ENCODE measurements at regions not wholly inside any gene's neighbourhood (a gene's known extent, or its start where the extent isn't known, plus 50 kb on each side); places are given as distances from the start of the nearest gene placed in this dataset.

DNA sequence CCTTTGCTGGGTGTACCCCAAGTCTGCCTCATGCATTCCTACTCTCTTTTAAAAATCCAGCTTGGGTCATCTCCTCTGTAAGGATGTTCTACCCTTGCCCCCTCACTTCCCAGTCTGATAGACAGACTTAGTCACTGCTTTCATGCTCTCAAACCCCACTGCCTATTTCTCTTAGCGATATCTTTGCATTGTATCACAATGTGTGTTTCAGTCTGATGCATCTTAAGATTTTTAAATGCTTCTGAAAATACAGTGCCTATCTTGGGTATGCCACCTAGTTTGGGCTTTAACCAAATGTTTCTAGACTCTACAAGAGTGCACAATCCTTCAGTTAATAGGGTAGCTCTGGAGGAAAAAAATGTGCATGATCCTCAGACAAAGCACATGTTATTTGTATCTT lies 97.8 kb downstream of the SNX18 start:
- no peaks in the 10 kb centered on the region for H3K9me3 Mint-ChIP-seq
- ATAC-seq (no peak), DNase-seq (ENCODE audit: low spot score) (no peak)
- H3K4me1 Mint-ChIP-seq (ENCODE audit: low read depth in 2 of 2): peaks cover 34 to 40% of the 10 kb centered on the region in 2 donors
- no peak overlapping the region for H3K4me3 Mint-ChIP-seq
- peaks cover 7% of the 10 kb centered on the region for H3K36me3 Mint-ChIP-seq
- no peak overlapping the region for H3K27ac Mint-ChIP-seq
- no peaks in the 10 kb centered on the region for H3K27me3 Mint-ChIP-seq

- peaks cover 7% of the 10 kb centered on the region for H3K36me3 Mint-ChIP-seq
- H3K27ac Mint-ChIP-seq: peak overlapping the region in 1 of 2 donors; percentile 9
- H3K27me3 Mint-ChIP-seq: no peaks in the 10 kb centered on the region
- H3K4me3 Mint-ChIP-seq: no peak overlapping the region
- DNase-seq (ENCODE audit: low spot score) (no peak), ATAC-seq (no peak)
- H3K9me3 Mint-ChIP-seq: peaks cover 6% of the 10 kb centered on the region
- peaks cover 33 to 35% of the 10 kb centered on the region in 2 donors for H3K4me1 Mint-ChIP-seq (ENCODE audit: low read depth in 2 of 2)
These were observed 95.2 kb downstream of the SNX18 start for GRCh38 chr5:54612711-54613110.

DNA sequence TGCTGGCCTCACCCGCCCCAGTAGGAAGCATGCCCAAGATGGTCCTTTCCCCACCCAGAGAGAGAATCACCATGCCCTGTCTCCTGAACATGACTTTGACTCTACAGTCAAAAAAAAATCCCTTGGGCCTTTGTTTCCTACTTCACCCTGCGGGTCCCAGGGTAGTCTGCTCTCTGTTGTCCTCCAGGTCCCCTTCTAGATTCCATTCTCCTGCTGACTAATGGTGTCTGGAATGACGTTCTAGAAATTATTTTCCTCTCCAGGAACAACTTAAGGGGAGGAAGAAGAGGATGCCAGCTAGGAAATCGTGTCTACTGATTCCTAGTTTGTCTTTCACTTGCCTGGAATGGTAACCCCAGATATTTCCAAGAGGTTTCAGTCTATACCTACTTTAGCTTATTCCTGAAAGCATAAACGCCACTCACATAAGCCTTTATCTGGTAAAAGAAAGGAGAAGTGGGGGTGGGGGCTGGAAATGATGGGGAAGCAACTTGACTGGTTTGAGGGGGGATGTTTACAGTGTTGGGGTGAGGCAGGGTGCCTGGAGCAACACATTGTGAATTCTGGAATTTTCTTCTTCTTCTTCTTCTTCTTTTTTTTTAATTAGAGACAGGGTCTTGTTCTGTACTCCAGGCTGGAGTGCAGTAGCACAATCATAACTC lies 93.9 kb downstream of the SNX18 start:
- Mint-ChIP-seq H3K4me1 (ENCODE audit: low read depth in 2 of 2) (peaks cover 33 to 34% of the 10 kb centered on the region in 2 donors), H3K27ac (peak overlapping the region; percentile 78 to 86), H3K4me3 (peak overlapping the region; percentile 82), H3K36me3 (peaks cover 7% of the 10 kb centered on the region), H3K27me3 (no peaks in the 10 kb centered on the region), H3K9me3 (peaks cover 6% of the 10 kb centered on the region)
- ATAC-seq (no peak), DNase-seq (ENCODE audit: low spot score) (no peak)

DNA sequence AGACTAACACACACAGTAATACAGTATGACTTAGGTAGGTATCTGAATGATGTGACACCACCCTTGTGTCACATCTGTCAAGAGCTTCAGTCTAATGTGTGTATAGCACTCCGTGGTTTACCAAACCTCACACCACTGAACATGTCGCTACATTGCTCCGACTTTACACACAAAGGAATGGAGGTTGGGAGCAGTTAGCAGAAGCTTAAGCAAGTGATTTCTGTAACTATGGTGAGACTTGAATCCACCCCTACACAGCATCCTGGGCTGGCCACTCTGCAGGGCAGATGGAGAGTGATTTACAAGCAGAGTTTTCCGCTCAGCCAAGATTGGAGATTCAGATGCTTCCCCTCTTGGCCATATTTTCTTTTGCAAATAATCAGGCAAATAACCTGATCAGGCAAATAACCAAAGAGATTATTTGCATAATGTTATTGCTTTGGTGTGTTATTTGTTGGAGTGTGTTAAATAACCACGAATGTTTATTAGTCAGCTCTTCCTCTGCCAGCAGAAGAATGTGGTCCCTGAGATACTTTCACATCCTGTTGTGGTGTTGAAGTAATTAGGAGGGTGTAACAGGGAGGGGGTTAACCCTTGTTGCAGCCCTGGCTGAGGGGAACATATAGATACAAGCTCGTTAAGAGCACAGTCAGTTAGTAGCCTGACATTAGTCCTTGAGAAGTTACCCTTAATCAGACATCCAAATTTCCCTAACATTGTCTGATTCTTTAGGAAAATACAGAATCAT lies 92.8 kb downstream of the SNX18 start:
- DNase-seq (ENCODE audit: low spot score) (peak; percentile 72), ATAC-seq (peak; percentile 92 to 97)
- peaks cover 36% of the 10 kb centered on the region in 2 donors for H3K4me1 Mint-ChIP-seq (ENCODE audit: low read depth in 2 of 2)
- H3K36me3 Mint-ChIP-seq: peaks cover 7% of the 10 kb centered on the region
- no peaks in the 10 kb centered on the region for H3K27me3 Mint-ChIP-seq
- H3K4me3 Mint-ChIP-seq: peak overlapping the region; percentile 82
- peak overlapping the region; percentile 78 to 86 for H3K27ac Mint-ChIP-seq
- H3K9me3 Mint-ChIP-seq: peaks cover 6% of the 10 kb centered on the region

DNA sequence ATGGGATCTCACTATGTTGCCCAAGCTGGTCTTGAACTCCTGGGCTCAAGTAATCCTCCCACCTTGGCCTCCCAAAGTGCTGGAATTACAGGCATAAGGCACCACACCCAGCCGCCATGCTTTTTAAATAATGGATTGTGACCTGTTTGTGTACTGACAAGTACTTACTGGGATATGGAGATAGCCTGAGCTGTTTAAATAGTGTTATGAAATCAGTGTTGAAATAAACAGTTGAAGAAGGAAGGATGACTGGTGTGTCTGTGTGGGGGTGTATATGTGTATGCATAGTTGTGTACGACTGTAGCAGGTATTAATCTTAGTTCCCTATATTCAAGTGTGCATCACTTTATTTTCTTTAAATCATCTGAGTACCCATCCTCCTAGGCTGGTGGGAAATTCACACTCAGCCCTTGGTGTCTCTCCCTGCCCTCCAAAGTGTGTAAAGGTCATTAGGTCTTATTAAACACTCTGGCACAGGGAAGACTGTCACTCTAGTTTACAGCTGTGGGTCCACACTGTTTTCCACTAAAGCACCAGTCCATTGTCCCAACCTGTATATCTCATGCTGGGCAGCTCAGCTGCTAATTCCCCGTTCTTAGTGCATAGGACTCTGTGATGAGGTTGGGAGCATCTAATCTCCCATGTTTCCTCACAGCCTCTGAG lies 91.0 kb downstream of the SNX18 start:
- Mint-ChIP-seq H3K36me3 (peaks cover 7% of the 10 kb centered on the region), H3K27me3 (no peaks in the 10 kb centered on the region), H3K9me3 (peaks cover 6% of the 10 kb centered on the region), H3K4me1 (ENCODE audit: low read depth in 2 of 2) (peaks cover 42 to 46% of the 10 kb centered on the region in 2 donors), H3K27ac (peak overlapping the region in 1 of 2 donors; percentile 22), H3K4me3 (peak overlapping the region; percentile 13)
- DNase-seq (ENCODE audit: low spot score) (no peak), ATAC-seq (no peak)

DNA sequence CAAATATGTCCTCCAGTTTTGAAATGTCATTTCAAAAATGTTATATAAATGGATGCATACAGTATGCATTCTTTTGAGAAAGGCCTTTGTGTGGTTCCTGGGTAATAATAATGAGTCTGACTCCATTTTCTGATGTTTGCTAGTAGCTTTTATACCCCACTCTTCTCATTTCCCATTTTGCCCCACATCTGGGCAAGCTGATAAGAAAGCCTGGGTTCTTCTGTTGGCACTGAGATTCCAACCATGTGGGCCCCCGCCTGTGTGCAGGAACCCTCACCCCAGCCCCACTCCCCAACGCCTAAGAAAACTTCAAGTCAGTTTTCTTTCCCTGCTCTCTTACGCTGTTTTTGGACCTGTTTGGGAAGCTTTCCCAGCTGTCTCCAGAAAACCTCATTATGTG lies 89.4 kb downstream of the SNX18 start:
- Mint-ChIP-seq H3K9me3 (peaks cover 6% of the 10 kb centered on the region), H3K27ac (no peak overlapping the region), H3K36me3 (peaks cover 7% of the 10 kb centered on the region), H3K27me3 (no peaks in the 10 kb centered on the region), H3K4me3 (no peak overlapping the region), H3K4me1 (ENCODE audit: low read depth in 2 of 2) (peaks cover 43 to 46% of the 10 kb centered on the region in 2 donors)
- ATAC-seq (no peak), DNase-seq (ENCODE audit: low spot score) (no peak)

DNA sequence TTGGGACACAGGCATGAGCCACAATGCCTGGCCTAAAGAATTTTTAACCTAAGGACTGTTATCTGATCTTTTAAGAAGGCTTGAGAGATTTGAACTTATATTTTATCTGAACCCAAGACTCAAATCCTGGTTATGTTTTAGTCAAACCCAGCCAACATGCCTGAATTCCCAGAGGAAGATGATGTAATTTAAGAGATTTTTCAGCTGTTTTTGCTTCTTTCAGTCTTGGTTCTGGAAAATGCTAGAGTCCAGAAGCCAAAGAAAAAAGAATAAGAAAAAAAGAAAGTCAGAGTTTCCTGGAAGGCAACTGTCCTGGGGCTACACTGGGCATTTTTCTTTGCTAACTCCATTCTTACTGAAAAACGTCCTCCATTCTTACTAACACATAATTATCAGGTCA lies 85.8 kb downstream of the SNX18 start:
- no peak for ATAC-seq
- no peaks in the 10 kb centered on the region for H3K36me3 Mint-ChIP-seq
- no peak for DNase-seq (ENCODE audit: low spot score)
- H3K27ac Mint-ChIP-seq: no peak overlapping the region
- no peaks in the 10 kb centered on the region for H3K27me3 Mint-ChIP-seq
- H3K4me3 Mint-ChIP-seq: no peak overlapping the region
- peaks cover 15% of the 10 kb centered on the region in 2 donors for H3K4me1 Mint-ChIP-seq (ENCODE audit: low read depth in 2 of 2)
- no peaks in the 10 kb centered on the region for H3K9me3 Mint-ChIP-seq

- Mint-ChIP-seq H3K36me3 (peaks cover 6% of the 10 kb centered on the region), H3K9me3 (peaks cover 3% of the 10 kb centered on the region), H3K4me3 (no peak overlapping the region), H3K27ac (no peak overlapping the region), H3K4me1 (ENCODE audit: low read depth in 2 of 2) (peaks cover 14 to 15% of the 10 kb centered on the region in 2 donors), H3K27me3 (no peaks in the 10 kb centered on the region)
- DNase-seq (ENCODE audit: low spot score) (no peak), ATAC-seq (no peak)
These were observed 84.9 kb downstream of the SNX18 start for GRCh38 chr5:54602475-54602874.

DNA sequence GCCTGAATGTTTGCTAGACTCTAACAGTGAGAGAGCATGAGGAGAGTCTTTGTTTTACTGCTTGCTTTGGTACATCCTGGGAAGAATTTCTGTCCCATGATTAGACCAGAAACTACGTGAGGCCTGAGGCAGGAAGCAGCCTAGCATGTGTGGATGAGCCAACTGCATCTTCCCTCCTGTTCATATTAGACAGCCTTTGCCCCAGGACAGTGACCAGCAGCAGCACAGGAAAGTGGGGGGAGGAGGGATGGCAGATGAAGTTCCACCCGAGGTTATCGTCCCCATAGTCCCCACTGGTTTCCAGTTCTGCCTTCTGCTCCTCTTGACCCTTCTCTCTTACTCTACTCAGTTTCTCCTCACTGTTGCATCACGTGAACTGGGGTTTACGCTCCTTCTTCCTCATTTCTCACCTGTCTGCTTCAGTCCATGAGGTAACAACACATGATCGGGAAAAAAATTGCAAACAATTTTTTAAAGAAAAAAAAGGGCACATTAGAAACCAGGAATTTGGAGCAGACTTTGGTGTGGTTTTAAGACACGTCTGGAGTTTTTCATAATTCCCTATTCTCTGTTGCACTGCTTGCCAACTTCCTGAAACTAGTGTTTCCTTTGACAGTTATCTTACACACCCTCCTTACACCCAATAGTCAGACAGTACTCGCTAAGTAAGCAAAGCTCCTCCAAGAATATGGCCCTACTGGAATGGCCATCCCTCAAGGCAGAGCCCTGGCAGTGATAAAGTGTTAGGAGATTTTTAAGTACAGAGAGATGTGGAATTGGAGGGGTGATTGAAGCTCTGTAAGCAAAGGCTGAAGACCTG lies 84.1 kb downstream of the SNX18 start:
- peaks cover 14% of the 10 kb centered on the region for H3K36me3 Mint-ChIP-seq
- no peak overlapping the region for H3K27ac Mint-ChIP-seq

More for the DNA sequence above, 84.1 kb downstream of the SNX18 start:
- ATAC-seq (no peak), DNase-seq (ENCODE audit: low spot score) (no peak)
- Mint-ChIP-seq H3K9me3 (peaks cover 9% of the 10 kb centered on the region), H3K4me3 (no peak overlapping the region), H3K4me1 (ENCODE audit: low read depth in 2 of 2) (peaks cover 14 to 15% of the 10 kb centered on the region in 2 donors), H3K27me3 (no peaks in the 10 kb centered on the region)

All from natural killer cell treated with Interleukin-12 subunit alpha and Interleukin-12 subunit beta and Interleukin-15 and Interleukin-18, amount 100 ng/mL, for 72 hours (primary cell).